HCT116 (cell line): ENCODE measurements at regions not wholly inside any gene's neighbourhood (a gene's known extent, or its start where the extent isn't known, plus 50 kb on each side); places are given as distances from the start of the nearest gene placed in this dataset.

Experiments
- ATAC-seq: fragments of 200-7000 bp; cut with Tn5 transposase; 2 replicates; pipeline ENCODE4 v1.9.1; 2020; ENCODE audit warnings: mild to moderate bottlenecking, moderate library complexity
- BruUV-seq: library from RNA; stranded (reverse); fragments of 400-500 nt; replicated peaks from 2 replicates; lab custom pipeline; 2021; lab: Mats Ljungman, UMichigan
- CTCF ChIA-PET: fragments of 300-600 bp; sonication (Branson Sonifier 250); formaldehyde crosslinking; loops from one replicate; lab custom pipeline; 2021; ENCODE audit warnings: antibody characterized with exemption; lab: Charles Lee
- POLR2A ChIA-PET: fragments of 300-600, 350-600 bp; sonication (Branson Sonifier 250); formaldehyde crosslinking; loops from one replicate; lab custom pipeline; 2021; ENCODE audit warnings: antibody characterized with exemption; lab: Charles Lee
- RAD21 ChIA-PET, 2 experiments: fragments of 300-600 bp; sonication (Branson Sonifier 250); formaldehyde crosslinking; loops; one replicate each; lab custom pipeline; 2023; ENCODE audit warnings: low total read pairs in 2 of 2; ENCODE audit not compliant: uncharacterized antibody in 2 of 2, unreplicated experiment in 2 of 2, low non-redundant PET in 1 of 2; lab: Charles Lee
- DNase-seq: peaks from one replicate; pipeline ENCODE4 v3.0.0-alpha.2; 2010; ENCODE audit warnings: low read depth, low spot score
- H2AFZ ChIP-seq: fragments of 200-600 bp; shearing (Covaris generic), sonication (generic); 2 replicates; pipeline ENCODE4 v1.6.1; 2017; ENCODE audit warnings: low read depth, mixed run types, mixed read lengths, antibody characterized with exemption, low read length; ENCODE audit not compliant: poor library complexity, severe bottlenecking
- H3K27ac ChIP-seq: 2 replicates; pipeline ENCODE4 v1.5.1; 2012; ENCODE audit warnings: low read depth, low read length
- H3K27me3 ChIP-seq: fragments of 200-600 bp; sonication (generic); 2 replicates; pipeline ENCODE4 v1.6.1; 2016; ENCODE audit warnings: mixed run types, low read length, mixed read lengths; ENCODE audit not compliant: insufficient read depth
- H3K36me3 ChIP-seq, 2 experiments: fragments of 200-500 bp in 1 of 2; fragments of 200-600 bp in 1 of 2; sonication (Bioruptor generic) in 1 of 2; sonication (generic) in 1 of 2; 2 replicates each; pipeline versions ENCODE4 v1.5.1 to v1.6.1; 2014 to 2016; ENCODE audit warnings: low read length in 2 of 2, inconsistent platforms in 1 of 2, mixed read lengths in 1 of 2, mixed run types in 1 of 2; ENCODE audit not compliant: insufficient read depth in 2 of 2, control insufficient read depth in 1 of 2
- H3K4me1 ChIP-seq, 2 experiments: fragments of 200-600 bp in 1 of 2; sonication (generic) in 1 of 2; 2 replicates each; pipeline versions ENCODE4 v1.5.1 to v1.6.1; 2012 to 2017; ENCODE audit warnings: low read length in 2 of 2, inconsistent platforms in 1 of 2, mild to moderate bottlenecking in 1 of 2, mixed read lengths in 1 of 2, mixed run types in 1 of 2, moderate library complexity in 1 of 2; ENCODE audit not compliant: insufficient read depth in 2 of 2, control insufficient read depth in 1 of 2
- H3K4me2 ChIP-seq: fragments of 200-600 bp; sonication (generic); 2 replicates; pipeline ENCODE4 v1.6.1; 2017; ENCODE audit warnings: mixed run types, low read length, mixed read lengths
- H3K4me3 ChIP-seq, 2 experiments: fragments of 200-600 bp in 1 of 2; sonication (generic) in 1 of 2; replicated peaks in 1 of 2; 2 replicates each; pipeline ENCODE4 v1.5.1; 2011 to 2016; ENCODE audit warnings: low read length in 2 of 2, control low read depth in 1 of 2, low read depth in 1 of 2, mild to moderate bottlenecking in 1 of 2, mixed read lengths in 1 of 2, mixed run types in 1 of 2
- H3K79me2 ChIP-seq: fragments of 200-600 bp; sonication (generic); 2 replicates; pipeline ENCODE4 v1.6.1; 2017; ENCODE audit warnings: mild to moderate bottlenecking, mixed run types, low read length, moderate library complexity, mixed read lengths; ENCODE audit not compliant: insufficient read depth
- H3K9ac ChIP-seq: fragments of 200-600 bp; sonication (generic); 2 replicates; pipeline ENCODE4 v1.6.1; 2016; ENCODE audit warnings: low read length, mixed read lengths
- H3K9me2 ChIP-seq: fragments of 200-600 bp; sonication (generic), shearing (Covaris generic); 2 replicates; pipeline ENCODE4 v1.6.1; 2017; ENCODE audit warnings: mixed run types, mild to moderate bottlenecking, moderate library complexity; ENCODE audit not compliant: insufficient read depth
- H3K9me3 ChIP-seq, 2 experiments: fragments of 200-500 bp in 1 of 2; fragments of 200-600 bp in 1 of 2; sonication (Bioruptor generic) in 1 of 2; sonication (generic) in 1 of 2; 2 replicates each; pipeline ENCODE4 v1.6.1; 2014 to 2017; ENCODE audit warnings: low read length in 2 of 2, mixed read lengths in 2 of 2, inconsistent platforms in 1 of 2, low read depth in 1 of 2, mild to moderate bottlenecking in 1 of 2, mixed run types in 1 of 2, moderate library complexity in 1 of 2; ENCODE audit not compliant: control insufficient read depth in 1 of 2, insufficient read depth in 1 of 2
- H4K20me1 ChIP-seq: fragments of 200-600 bp; sonication (generic), shearing (Covaris generic); 2 replicates; pipeline ENCODE4 v1.6.1; 2017; ENCODE audit warnings: mixed run types, mild to moderate bottlenecking, moderate library complexity; ENCODE audit not compliant: insufficient read depth
- CBX3 ChIP-seq: IDR thresholded peaks from 2 replicates; pipeline ENCODE4 v1.6.1; 2012; ENCODE audit warnings: low read depth
- CEBPB ChIP-seq: IDR thresholded peaks from 2 replicates; pipeline ENCODE4 v1.6.1; 2012; ENCODE audit warnings: low read depth
- EZH2phosphoT487 ChIP-seq: fragments of 200-600 bp; IDR thresholded peaks from 2 replicates; pipeline ENCODE4 v1.6.1; 2018; ENCODE audit warnings: antibody characterized with exemption, borderline replicate concordance
- JUND ChIP-seq: IDR thresholded peaks from 2 replicates; pipeline ENCODE4 v1.6.1; 2012
- POLR2AphosphoS5 ChIP-seq: IDR thresholded peaks from 2 replicates; pipeline ENCODE4 v1.6.1; 2011; ENCODE audit warnings: mild to moderate bottlenecking, low read depth, low read length, moderate library complexity
- SP1 ChIP-seq: IDR thresholded peaks from 2 replicates; pipeline ENCODE4 v1.6.1; 2012; ENCODE audit warnings: low read depth
- SRF ChIP-seq: IDR thresholded peaks from 2 replicates; pipeline ENCODE4 v1.6.1; 2012; ENCODE audit warnings: low read depth
- ZFX ChIP-seq: fragments of 450-650 bp; IDR thresholded peaks from 2 replicates; pipeline ENCODE4 v1.6.1; 2017
- ZNF274 ChIP-seq: fragments of 200-500 bp; sonication (Bioruptor generic); IDR thresholded peaks from 2 replicates; pipeline ENCODE4 v1.6.1; 2014; ENCODE audit warnings: mild to moderate bottlenecking, low read depth, low read length, inconsistent platforms
- intact Hi-C: fragments of 100-400 bp; cut with micrococcal nuclease; formaldehyde crosslinking; loops from 2 replicates; pipeline ENCODE4 v1.10.0; 2022
- TF ChIP-seq, protein P1 (sequence below): IDR thresholded peaks from 2 replicates; pipeline ENCODE4 v1.6.1; 2012; ENCODE audit warnings: low read depth
- TF ChIP-seq, protein P2 (sequence below), 3 experiments: fragments of 200-600 bp in 1 of 3; sonication (generic) in 1 of 3; IDR thresholded peaks in 2 of 3; conservative IDR thresholded peaks in 1 of 3; 2 replicates each; pipeline ENCODE4 v1.5.1; 2012 to 2017; ENCODE audit warnings: low read depth in 2 of 3, low read length in 2 of 3, antibody characterized with exemption in 1 of 3, borderline replicate concordance in 1 of 3, control low read depth in 1 of 3, mild to moderate bottlenecking in 1 of 3, mixed read lengths in 1 of 3, mixed run types in 1 of 3, moderate library complexity in 1 of 3; ENCODE audit not compliant: insufficient read depth in 1 of 3
- TF ChIP-seq, protein P3 (sequence below): IDR thresholded peaks from 2 replicates; pipeline ENCODE4 v1.6.1; 2012

DNA sequence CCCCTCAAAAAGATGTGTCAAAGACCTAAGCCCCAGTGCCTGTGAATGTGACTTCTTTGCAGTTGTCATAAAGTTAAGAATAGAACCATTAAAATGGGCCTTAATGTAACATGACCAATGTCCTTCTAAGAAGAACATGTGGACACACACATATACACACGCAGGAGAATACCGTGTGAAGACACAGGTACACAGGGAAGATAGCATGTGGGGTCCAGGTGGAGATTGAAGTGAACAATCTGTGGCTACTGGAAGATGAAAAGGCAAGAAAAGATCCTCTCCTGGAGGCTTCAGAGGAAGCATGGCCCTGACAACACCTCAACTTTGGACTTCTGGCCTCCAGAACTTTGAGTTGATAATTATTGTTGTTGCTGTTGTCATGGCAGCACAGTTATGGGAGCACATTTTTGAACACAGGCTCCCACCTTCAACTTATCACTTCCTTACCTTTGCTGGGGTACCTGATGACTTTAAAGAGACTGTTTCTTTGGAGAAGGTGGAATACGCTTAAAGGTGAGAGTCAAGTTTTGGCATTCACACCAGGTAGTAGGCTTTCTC lies 123.5 kb upstream of the ADCY2 start:
- RAD21 ChIA-PET = no interaction called here
- intact Hi-C loops = no loop called here
- BruUV-seq = no TSS peak

More for the DNA sequence above, 123.5 kb upstream of the ADCY2 start:
- H3K79me2 ChIP-seq = no peaks in the 10 kb centered on the region
- H3K4me1 ChIP-seq = no peaks in the 10 kb centered on the region
- H2AFZ ChIP-seq = no peak overlapping the region
- no peak overlapping the region for H3K4me3 ChIP-seq
- no peak overlapping the region for H3K27ac ChIP-seq
- no peaks in the 10 kb centered on the region for H3K9me2 ChIP-seq
- no peak for DNase-seq
- ChIA-PET CTCF (no interaction called here), POLR2A (no interaction called here)
- peaks cover 4 to 11% of the 10 kb centered on the region in 2 experiments; a peak in 2 of 4 replicates for H3K9me3 ChIP-seq
- no peak overlapping the region for H3K4me2 ChIP-seq
- TF ChIP-seq SRF (no peak), JUND (no peak), ZNF274 (no peak), CBX3 (no peak), POLR2AphosphoS5 (no peak), EZH2phosphoT487 (no peak), CEBPB (no peak), SP1 (no peak), ZFX (no peak)
- TF ChIP-seq, protein P1, sequence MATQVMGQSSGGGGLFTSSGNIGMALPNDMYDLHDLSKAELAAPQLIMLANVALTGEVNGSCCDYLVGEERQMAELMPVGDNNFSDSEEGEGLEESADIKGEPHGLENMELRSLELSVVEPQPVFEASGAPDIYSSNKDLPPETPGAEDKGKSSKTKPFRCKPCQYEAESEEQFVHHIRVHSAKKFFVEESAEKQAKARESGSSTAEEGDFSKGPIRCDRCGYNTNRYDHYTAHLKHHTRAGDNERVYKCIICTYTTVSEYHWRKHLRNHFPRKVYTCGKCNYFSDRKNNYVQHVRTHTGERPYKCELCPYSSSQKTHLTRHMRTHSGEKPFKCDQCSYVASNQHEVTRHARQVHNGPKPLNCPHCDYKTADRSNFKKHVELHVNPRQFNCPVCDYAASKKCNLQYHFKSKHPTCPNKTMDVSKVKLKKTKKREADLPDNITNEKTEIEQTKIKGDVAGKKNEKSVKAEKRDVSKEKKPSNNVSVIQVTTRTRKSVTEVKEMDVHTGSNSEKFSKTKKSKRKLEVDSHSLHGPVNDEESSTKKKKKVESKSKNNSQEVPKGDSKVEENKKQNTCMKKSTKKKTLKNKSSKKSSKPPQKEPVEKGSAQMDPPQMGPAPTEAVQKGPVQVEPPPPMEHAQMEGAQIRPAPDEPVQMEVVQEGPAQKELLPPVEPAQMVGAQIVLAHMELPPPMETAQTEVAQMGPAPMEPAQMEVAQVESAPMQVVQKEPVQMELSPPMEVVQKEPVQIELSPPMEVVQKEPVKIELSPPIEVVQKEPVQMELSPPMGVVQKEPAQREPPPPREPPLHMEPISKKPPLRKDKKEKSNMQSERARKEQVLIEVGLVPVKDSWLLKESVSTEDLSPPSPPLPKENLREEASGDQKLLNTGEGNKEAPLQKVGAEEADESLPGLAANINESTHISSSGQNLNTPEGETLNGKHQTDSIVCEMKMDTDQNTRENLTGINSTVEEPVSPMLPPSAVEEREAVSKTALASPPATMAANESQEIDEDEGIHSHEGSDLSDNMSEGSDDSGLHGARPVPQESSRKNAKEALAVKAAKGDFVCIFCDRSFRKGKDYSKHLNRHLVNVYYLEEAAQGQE = no peak
- TF ChIP-seq, protein P2, sequence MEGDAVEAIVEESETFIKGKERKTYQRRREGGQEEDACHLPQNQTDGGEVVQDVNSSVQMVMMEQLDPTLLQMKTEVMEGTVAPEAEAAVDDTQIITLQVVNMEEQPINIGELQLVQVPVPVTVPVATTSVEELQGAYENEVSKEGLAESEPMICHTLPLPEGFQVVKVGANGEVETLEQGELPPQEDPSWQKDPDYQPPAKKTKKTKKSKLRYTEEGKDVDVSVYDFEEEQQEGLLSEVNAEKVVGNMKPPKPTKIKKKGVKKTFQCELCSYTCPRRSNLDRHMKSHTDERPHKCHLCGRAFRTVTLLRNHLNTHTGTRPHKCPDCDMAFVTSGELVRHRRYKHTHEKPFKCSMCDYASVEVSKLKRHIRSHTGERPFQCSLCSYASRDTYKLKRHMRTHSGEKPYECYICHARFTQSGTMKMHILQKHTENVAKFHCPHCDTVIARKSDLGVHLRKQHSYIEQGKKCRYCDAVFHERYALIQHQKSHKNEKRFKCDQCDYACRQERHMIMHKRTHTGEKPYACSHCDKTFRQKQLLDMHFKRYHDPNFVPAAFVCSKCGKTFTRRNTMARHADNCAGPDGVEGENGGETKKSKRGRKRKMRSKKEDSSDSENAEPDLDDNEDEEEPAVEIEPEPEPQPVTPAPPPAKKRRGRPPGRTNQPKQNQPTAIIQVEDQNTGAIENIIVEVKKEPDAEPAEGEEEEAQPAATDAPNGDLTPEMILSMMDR (IDR thresholded peaks at IDR 0.05 in 2 of 3, conservative IDR thresholded peaks at IDR 0.05 in 1 of 3; ENCODE audit: borderline replicate concordance in 1 of 3, insufficient read depth in 1 of 3, low read depth in 2 of 3, low read length in 2 of 3) = no peak
- TF ChIP-seq, protein P3, sequence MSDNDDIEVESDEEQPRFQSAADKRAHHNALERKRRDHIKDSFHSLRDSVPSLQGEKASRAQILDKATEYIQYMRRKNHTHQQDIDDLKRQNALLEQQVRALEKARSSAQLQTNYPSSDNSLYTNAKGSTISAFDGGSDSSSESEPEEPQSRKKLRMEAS = no peak
- TF ChIP-seq, all 23 proteins: peak for 0
- no peaks in the 10 kb centered on the region for H3K36me3 ChIP-seq
- no peak for ATAC-seq
- H3K9ac ChIP-seq = no peak overlapping the region
- no peaks in the 10 kb centered on the region for H3K27me3 ChIP-seq
- H4K20me1 ChIP-seq = no peaks in the 10 kb centered on the region
